ENCODE measurements at regions not wholly inside any gene's neighbourhood (a gene's known extent, or its start where the extent isn't known, plus 50 kb on each side); places are given as distances from the start of the nearest gene placed in this dataset.

DNA sequence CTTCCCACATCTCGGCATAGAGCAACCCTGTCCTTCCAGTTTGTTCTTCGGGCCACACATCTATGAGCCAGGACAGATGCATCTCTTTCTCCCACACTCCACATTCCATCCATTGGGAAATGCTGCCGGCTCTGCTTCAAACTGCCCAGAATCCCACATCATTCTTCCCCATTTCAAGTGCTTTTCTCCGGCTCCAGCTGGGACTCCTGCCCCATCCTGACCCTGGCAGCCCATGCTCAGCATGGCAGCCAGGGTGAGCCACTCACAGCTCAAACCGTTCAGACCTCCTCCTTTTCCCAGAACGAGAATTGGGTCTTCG, 132.8 kb upstream of the SDK2 start:
- H3K9me3 ChIP-seq: peaks cover 0 to 6% (median 0%) of the 10 kb centered on the region in 11 donors
- ATAC-seq (peak in 4 of 8 donors; percentile 36 to 73 (median 46)), DNase-seq (no peak)
- TF ChIP-seq, protein P1, sequence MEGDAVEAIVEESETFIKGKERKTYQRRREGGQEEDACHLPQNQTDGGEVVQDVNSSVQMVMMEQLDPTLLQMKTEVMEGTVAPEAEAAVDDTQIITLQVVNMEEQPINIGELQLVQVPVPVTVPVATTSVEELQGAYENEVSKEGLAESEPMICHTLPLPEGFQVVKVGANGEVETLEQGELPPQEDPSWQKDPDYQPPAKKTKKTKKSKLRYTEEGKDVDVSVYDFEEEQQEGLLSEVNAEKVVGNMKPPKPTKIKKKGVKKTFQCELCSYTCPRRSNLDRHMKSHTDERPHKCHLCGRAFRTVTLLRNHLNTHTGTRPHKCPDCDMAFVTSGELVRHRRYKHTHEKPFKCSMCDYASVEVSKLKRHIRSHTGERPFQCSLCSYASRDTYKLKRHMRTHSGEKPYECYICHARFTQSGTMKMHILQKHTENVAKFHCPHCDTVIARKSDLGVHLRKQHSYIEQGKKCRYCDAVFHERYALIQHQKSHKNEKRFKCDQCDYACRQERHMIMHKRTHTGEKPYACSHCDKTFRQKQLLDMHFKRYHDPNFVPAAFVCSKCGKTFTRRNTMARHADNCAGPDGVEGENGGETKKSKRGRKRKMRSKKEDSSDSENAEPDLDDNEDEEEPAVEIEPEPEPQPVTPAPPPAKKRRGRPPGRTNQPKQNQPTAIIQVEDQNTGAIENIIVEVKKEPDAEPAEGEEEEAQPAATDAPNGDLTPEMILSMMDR (IDR thresholded peaks at IDR 0.05): peak in 1 of 9 donors; percentile 5
- H3K27me3 ChIP-seq: peaks cover 0 to 10% (median 0%) of the 10 kb centered on the region in 7 donors
- H3K4me1 ChIP-seq: peaks cover 0 to 16% (median 0%) of the 10 kb centered on the region in 9 donors
- H3K4me3 ChIP-seq: no peak overlapping the region
- H3K27ac ChIP-seq: no peak overlapping the region
- intact Hi-C loops (cut with DNase I): loop anchor here in 1 of 10 donors (5.0 kb wide), 1 partner anchor 810 kb away; no protein-coding TSS in a partner anchor
- H3K36me3 ChIP-seq: no peaks in the 10 kb centered on the region
- 59 to 64% methylated on average over 7 of the region's 7 CpGs for WGBS, 2 donors

- no peak for ATAC-seq
- intact Hi-C loops (cut with DNase I): no loop called here
- Histone ChIP-seq H3K4me1 (peaks cover 0 to 27% (median 13%) of the 10 kb centered on the region in 9 donors), H3K27me3 (peaks cover 0 to 39% (median 16%) of the 10 kb centered on the region in 7 donors), H3K9me3 (peaks cover 0 to 3% (median 0%) of the 10 kb centered on the region in 11 donors), H3K36me3 (no peaks in the 10 kb centered on the region), H3K4me3 (no peak overlapping the region), H3K27ac (no peak overlapping the region)
- WGBS, 2 donors: 17 to 19% methylated on average over 6 of the region's 6 CpGs
- no peak for DNase-seq
- TF ChIP-seq, protein P1 (IDR thresholded peaks at IDR 0.05): no peak
These were observed 138.0 kb upstream of the SDK2 start for GRCh38 chr17:73782231-73782630.

GRCh38 chr17:73782641-73783381, 138.6 kb upstream of the SDK2 start:
- peaks cover 0 to 32% (median 13%) of the 10 kb centered on the region in 9 donors for H3K4me1 ChIP-seq
- no peak overlapping the region for H3K4me3 ChIP-seq
- H3K27me3 ChIP-seq: peaks cover 0 to 39% (median 16%) of the 10 kb centered on the region in 7 donors
- ATAC-seq (no peak), DNase-seq (no peak)
- intact Hi-C loops (cut with DNase I): no loop called here
- H3K9me3 ChIP-seq: peaks cover 0 to 3% (median 0%) of the 10 kb centered on the region in 11 donors
- H3K36me3 ChIP-seq: no peaks in the 10 kb centered on the region
- no peak overlapping the region for H3K27ac ChIP-seq
- 57 to 69% methylated on average over 11 of the region's 11 CpGs for WGBS, 2 donors
- TF ChIP-seq, protein P1 (IDR thresholded peaks at IDR 0.05): no peak

DNA sequence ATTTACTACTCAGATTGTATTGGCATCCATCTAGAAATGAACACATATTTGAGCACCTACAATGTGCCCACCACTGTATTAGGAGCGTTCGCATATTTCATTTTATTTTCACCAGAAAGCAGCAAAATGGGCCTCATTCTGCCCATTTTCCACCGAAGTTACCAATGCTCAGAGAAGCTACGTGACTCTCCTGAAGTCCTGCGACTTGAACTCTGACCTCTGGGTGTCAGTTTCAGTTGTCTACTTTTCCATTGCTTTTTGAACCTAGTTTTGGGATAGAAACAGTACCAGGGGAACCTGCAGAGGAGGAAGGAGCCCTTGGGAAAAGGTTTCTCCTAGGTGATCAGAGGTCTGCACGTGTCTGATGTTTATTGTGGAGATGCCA, 139.1 kb upstream of the SDK2 start:
- peaks cover 0 to 3% (median 0%) of the 10 kb centered on the region in 11 donors for H3K9me3 ChIP-seq
- no peak overlapping the region for H3K27ac ChIP-seq
- DNase-seq: no peak
- H3K4me1 ChIP-seq: peaks cover 0 to 37% (median 13%) of the 10 kb centered on the region in 9 donors
- H3K36me3 ChIP-seq: no peaks in the 10 kb centered on the region
- H3K27me3 ChIP-seq: peaks cover 0 to 39% (median 16%) of the 10 kb centered on the region in 7 donors
- intact Hi-C loops (cut with DNase I): no loop called here
- WGBS, 2 donors: 86 to 87% methylated on average over 6 of the region's 6 CpGs
- ATAC-seq: no peak
- TF ChIP-seq, protein P1 (IDR thresholded peaks at IDR 0.05): no peak
- H3K4me3 ChIP-seq: no peak overlapping the region
